HG03045 (cell line): ENCODE measurements at regions not wholly inside any gene's neighbourhood (a gene's known extent, or its start where the extent isn't known, plus 50 kb on each side); places are given as distances from the start of the nearest gene placed in this dataset.

Experiments
- ATAC-seq: cut with Tn5 transposase; IDR thresholded peaks from one replicate; pipeline ENCODE4 v1.9.1; 2021; ENCODE audit warnings: mild to moderate bottlenecking, moderate library complexity; ENCODE audit not compliant: unreplicated experiment

DNA sequence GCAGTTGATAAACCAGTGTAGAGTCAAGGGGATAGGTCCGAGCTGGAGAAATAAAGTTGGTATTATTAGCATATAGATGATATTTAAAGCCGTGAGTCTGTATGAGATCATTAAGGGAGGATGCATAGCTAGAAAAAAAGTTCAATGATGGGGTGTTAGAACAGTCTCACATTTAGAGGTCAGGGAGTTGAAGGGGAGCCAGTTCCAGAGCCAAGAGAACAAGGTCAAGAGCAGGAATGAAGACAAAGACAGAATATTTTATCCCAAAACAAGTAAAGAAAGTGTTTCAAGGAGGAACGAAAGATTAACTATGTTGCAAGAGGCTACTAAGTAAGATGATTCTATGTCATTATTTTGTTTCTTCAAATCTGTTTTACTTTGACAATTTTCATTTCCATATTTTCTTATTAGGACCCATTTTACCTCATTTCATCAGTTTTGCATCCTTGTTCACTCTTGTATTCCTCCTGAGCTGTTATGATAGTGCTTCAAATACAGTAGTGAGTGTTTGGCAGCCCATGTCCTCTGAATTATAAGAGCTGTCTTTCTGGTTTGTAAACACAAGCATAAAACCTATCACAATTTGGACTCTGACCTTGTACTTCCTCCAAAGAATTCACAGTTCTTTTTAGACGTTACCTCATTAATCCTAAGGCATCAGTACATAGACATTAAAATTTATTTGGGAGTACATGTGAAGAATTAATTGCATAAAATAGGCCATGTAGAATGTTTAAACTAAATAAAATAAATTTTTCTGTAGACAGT, 695.7 kb upstream of the NECTIN3 start:
- no peak for ATAC-seq

DNA sequence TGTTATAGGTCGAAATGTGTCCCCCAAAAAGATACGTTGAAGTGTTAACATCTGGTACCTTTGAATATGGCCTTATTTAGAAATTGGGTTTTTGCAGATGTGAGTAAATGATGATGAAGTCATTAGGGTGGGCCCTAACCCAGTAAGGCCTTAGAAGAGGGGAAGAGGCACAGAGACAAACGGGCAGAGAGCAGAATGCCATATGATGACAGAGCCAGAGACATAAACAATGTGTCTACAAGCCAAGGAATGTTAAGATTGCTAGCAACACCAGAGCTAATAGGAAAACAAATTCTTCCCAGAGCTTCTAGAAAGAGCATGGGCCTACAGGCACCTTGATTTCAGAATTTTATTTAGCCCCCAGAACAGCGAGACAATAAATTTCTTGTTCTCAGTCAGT, 693.1 kb upstream of the NECTIN3 start:
- no peak for ATAC-seq

DNA sequence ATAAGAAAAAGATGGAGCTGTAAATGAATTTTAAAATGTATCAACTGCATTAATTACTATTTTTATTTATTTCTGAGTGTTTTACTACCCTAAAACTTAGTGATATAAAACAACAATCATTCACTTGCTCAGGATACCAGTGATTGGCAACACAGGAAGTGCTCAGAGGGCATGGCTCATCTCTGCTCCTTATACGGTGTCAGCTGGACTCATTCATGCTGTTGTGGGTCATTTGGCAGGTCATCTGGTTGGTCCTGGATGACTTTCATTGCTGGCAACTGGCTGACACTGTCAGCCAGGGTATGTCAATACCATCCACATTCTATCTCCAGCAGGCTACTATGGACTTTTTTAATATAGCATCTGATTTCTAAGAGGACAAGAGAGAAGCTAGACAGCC, 689.6 kb upstream of the NECTIN3 start:
- no peak for ATAC-seq

DNA sequence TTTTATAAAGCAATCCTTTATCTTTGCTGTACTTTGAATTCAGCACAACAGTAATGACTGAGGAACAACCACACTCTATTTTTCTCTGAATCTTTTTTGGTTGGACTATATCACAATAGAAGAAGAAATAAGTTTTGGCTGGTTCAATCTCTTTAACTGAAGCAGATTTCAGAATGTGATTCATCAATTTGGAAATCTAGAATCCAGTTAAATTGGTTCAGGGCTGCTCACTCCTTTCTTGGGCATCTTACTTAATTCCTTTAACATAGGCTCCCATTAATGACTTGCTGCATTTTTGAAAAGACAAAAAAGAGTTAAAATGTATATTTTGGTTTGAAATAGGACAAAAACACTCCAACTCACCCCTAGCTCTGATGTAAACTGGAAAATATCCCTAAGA, 688.3 kb upstream of the NECTIN3 start:
- no peak for ATAC-seq

DNA sequence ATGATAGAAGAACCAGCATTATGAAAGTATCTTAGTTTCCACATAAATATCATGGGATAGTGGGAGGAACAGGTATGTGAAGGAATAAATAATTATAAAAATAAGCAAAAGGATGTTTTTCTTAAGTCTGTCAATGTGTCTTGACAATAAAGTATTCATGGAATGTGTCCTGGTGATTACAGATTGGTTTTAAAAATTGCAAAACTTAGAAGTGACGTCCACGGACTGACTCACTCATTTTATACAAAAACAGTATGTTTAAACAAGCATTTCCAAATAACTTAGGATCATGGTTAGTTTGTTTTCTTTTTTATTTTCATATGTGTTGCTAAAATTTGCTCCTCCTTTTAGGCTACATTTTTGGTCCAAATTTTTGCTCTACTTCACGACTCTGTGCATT, 687.0 kb upstream of the NECTIN3 start:
- ATAC-seq = no peak

DNA sequence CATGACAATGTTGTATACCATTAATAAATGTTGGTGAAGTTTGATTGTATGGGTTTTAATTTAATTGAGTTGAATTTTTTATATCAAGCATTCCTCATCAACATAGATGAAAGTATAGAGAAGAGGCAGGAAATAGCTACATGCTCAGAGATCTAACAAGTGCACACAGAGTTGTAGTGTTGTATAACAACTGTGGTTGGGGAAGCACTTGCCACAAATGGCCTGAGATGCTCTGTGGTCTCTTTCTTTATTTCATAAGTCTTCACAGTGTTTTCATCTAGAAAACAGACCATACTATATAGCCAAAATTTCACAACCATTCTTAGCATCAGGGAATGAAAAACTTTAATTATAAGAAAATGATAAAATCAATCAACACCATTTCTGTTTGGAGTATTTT, 682.6 kb upstream of the NECTIN3 start:
- no peak for ATAC-seq

DNA sequence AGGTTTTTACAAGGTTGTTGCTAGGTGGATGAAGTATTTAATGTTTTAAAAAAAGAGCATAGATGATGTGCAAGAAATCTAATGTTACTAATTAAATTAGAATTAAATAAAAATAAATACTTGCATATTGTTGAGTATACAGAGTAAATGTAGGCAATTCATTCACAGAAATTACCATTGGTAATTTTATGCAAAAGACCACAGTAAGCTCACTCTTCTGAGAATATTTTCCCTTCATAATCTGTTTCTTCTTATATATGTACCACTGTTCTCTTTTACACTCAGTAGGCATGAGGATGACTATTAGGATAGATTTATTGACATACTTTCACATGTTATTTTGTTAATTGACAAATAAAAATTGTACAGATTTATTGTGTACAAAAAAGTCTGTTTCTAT, 681.2 kb upstream of the NECTIN3 start:
- no peak for ATAC-seq

DNA sequence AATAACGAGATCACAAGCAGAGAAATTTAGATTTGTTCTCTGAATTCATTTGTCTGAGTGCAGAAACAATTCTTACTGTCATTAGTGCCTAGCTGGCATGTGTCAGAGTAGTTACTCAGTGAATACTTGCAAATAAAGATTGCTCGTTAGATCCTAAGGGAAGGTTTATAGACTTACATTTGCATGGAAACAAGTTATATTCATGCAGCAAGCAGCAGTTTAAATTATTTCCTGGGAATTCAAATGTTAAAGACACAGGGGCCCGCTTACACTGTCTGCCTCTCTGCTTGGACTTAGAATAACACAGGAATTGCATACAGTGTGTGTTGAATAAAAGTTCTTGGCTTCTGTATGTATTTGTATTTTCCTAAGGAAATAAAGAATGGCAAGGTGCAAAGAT, 680.6 kb upstream of the NECTIN3 start:
- ATAC-seq = no peak

DNA sequence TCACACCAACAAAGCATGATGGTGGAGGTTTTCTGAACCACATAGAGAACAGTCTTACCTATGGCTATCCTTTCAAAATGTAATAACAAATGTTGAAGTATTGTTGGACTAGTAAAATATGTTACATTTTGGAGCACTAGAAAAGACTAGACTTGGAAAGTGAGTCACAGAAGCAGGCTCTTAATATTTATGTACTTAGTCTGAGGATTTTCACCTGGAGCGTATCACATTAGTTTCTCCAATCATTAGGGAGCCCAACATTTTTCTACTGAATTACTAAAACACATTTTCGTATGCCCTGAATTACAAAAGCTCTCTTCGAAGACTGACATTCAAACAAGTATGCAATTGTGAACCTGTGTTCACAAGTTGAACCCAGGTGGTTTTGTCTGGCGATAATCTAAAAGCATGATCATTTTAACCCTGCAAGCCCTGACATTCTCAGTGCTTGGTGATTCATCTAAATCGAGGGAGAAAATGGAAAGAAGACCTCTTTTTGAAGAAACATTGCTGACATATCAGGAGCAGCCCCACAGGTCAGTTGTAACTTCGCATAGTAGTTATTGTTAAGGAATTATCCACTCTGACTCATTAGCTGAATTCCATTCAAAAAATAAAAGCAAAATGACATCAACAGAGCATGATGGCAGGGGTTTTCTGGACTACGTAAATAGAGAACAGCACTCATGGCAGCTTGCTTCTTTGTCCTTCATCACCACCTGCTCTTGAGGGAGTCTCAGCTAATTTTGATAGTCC, 679.8 kb upstream of the NECTIN3 start:
- ATAC-seq = no peak

DNA sequence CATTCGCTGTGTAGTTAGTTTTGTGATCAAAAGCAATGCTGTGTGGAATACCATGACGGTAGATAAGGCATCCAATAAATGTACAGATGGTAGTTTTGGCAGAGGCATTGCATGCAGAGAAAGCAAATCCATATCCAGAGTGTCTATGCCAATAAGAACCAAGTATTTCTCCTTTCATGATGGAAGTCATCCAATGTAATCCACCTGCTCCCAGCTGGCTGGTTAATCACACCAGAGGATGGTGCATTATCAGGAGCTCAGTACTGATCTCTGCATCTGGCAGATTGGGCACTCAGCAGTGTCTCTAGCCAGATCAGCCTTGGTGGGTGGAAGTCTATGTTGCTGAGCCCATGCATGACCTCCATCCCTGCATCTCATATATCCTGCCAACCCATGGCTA, 677.7 kb upstream of the NECTIN3 start:
- no peak for ATAC-seq

DNA sequence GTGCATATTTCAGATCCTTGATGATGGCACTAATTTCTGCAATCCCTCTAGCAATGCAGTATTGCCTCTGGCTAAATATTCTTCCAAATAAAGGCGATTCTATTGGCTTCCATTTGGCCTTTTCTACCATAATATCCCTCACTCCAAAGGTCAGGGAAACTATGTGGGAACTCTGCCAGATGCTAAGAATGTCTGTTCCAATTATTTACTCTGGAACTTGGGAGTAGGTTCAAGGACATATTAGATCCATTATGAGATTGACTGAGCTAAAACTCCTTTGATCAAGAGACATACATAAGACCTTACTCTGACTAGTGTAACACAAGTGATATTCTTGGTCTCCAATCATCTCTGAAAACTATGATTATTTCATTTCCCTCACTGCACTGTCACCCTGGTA, 674.5 kb upstream of the NECTIN3 start:
- ATAC-seq = no peak

DNA sequence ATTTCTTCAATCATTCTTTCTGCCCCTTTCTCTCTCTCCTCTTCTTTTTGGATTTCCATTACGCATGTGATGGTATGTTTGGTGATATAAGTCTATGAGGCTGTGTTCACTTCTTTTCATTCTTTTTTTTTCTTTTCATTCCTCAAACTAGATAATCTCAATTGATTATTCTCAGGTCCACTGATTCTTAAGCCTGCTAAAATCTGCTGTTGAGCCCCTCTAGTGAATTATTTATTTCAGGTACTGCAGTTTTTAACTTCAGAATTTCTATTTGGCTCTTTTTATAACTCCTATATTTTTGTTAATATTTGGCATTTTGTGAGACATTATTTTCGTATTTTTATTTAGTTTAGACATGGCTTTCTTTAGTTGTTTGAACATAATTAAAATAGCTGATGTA, 671.3 kb upstream of the NECTIN3 start:
- ATAC-seq = no peak

DNA sequence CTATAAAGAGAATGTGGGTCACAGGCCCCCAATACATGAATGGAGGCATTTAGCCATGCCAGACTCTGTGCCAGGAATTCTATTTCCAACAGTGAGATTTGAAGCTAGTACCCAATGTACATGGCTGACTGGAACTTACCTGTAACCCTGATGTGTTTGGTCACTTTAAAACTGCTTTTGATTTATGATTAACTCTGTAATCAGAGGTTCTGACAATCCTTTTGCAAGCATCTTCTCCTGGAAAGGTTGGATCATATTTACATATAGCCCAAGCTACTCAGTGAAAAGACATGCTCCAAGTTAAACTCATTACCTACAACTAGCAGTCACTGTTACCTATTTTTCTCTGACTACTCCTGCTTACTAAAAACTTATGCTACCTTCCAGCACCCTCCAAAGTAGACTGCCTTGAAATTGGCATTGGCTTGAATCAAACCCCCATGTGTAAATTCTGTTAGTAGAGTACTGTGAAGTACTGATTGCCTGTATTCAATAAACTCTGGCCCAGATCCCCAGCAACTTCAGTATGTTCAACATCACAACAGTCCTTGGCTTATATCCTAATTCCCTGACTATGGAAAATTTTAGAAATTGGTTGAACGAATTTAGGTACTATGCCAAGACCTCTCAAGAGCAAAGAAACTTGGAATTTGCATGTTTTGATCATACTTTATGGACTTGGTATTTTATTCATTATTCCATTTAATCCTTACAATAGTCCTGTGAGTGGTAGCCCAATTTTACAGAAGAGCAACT, 665.6 kb upstream of the NECTIN3 start:
- ATAC-seq = no peak

DNA sequence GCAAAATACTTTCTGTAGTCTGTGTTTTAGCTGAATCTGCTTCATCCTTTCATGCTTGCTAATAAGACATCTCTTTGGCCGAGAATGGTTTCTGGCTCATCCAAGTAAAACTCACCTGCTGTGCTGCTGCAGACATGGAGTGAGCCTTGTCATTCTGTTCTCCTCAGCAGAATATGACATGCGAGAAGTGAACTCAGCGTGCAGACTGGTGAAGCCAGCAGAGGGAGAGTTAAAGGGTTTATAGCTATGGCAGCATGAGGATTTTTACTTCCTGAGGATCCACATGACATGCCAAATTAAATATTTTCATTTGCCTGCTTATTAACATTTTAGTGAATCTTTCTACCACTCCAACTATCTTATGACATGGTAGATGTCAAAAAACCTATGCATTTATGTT, 658.4 kb upstream of the NECTIN3 start:
- no peak for ATAC-seq

DNA sequence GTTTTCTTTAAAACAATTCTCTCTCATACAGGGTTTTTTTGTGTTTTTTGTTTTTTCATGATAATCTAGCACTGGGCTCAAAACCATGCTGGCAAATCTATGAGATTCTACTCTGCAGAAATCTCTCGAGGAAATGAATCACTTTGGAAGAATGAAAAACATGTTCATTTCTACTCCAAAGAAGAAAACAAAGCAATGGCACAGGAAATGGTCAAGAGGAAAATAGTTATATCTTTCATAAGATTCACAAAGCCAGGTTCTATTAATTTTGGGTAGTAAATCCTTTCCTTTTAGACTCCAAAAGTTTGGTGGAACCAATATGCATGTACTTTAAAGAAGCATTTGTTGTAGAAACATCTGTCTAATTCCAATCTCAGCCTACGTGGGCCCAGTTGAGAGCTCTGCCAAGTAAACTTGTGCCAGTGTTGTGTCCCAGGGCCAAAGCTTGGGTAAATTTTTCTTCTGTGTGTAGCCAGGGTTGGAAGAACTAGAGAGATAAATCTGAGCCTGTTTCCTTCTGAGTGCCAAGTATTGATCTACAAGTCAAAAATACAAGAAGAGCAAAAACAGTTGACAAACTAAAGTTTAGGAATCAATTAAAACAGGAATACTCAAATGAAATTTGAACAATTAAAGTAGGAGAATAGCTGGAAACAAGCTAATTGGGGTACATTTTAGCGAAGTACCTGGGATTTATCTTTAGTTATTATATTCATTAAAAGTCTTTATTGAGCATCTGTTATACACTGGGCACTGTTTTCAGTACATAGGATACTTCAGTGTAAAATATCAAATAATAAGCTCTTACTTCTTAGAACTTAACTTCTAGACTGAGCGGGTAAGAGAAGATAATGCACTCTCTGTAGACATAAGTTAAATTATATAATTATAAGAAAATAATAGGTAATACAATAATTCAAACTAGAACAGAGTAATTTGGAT, 657.5 kb upstream of the NECTIN3 start:
- ATAC-seq = no peak

DNA sequence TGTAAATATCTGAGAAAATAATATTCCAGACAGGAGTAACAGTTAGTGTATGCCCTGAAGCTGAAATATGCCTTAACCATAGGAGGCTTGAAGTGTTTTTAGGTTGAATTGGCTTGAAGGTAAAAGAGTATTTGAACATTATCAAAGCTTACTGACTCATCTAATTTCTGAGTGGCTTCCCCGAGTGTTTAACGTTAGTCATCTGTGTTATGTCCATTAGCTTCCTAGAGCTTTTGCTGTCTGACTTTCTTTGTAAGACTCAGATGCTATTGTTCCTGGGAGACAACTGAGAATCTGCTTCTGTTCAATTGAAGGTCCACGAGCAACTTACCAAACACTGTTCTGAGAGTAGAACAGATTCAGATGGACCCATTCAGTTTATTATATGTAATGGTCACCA, 656.8 kb upstream of the NECTIN3 start:
- no peak for ATAC-seq

DNA sequence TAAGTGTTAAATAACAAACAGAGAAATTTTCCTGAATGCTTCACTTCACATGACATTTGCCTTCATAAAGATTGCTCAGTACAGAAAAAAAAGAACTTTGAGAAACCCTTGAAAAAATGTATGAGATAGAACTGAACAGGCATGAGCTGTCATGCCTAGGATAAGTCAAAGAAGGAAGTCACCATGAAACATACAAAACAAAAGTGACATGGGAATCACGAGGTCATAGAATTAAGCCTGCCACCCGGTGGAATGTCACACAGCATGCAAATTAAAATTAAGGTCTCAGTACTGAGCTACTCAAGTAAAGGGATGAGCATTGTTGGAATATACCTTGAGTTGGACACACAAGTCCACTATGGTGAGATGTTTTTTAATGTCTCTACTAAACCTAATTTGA, 652.5 kb upstream of the NECTIN3 start:
- no peak for ATAC-seq

DNA sequence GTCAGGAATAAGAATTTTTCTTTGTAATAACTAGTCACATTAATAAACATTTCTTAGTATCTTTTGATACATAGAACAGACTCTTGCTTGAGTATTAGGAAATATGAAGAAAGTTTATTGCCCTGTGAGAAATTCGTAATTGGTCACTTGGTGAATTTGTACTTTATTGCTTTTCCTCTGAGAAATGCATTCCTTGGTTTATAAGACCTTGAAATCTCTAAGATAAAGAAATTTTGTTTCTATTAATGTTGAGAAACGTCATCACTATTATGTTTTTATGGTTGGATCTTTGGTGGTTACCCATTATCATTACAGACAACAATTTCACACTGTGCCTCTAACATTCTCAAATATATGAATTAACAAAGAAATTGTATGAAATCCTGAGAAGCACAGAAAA, 652.0 kb upstream of the NECTIN3 start:
- no peak for ATAC-seq

DNA sequence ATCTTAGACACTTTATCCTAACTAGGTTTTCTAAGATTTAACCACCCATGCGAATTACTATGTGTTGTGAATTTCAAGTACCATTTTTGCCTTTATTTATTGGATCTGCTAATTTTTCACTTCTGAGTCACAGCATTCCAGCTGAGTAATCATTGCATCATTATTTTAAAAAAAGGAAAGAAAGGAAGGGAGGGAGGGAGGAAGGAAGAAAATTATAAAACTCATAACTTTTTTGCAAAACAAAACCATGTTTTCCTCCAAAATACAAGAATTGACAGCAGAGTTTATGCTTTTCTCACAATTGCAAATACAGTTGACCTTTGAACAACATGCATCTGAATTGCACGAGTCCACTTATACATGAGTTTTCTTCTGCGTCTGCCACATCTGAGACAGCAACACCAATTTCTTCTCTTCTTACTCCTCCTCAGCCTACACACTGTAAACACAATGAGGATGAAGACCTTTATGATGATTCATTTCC, 651.4 kb upstream of the NECTIN3 start:
- ATAC-seq = no peak

DNA sequence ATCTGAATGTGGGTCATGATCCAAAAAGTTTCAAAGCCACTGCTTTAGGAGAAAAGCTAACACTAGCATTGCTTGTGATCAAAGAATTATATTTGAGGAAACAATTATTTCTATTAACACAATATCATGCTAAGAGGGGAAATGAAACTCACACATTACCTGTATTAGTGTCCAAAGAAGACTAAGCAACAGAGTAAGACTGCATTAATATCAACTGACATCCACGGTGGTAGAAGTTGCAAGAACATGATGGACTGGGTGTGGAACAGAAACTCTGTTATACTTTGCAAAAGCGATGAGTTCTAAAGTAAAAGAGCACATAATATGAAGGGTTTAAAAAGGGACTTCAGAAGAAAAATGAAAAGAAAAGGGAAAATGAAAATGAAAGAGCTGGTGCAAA, 648.3 kb upstream of the NECTIN3 start:
- no peak for ATAC-seq

DNA sequence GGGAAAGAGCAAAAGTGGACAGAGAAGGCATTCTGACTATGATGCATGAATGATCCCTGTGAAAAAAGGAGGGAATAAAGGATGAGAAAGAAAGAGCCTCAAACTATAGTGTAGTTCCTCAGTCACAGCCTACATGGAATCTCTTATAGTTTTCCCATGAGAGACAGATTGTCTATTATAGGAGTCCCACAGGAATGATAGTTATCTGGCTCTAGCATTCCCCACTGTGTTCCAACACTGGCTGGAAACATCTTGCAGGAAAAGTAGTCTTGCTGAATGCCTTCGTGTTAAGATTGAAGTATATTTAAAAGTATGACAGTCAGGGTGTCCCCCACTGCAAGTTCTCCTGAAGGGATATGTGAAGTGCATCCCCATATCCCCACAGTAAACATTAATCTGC, 641.5 kb upstream of the NECTIN3 start:
- no peak for ATAC-seq
